ENCODE measurements at regions not wholly inside any gene's neighbourhood (a gene's known extent, or its start where the extent isn't known, plus 50 kb on each side); places are given as distances from the start of the nearest gene placed in this dataset.
"Not testable (repeated sequence)": the region's sequence is repeated elsewhere in the genome, so short reads cannot be mapped to it uniquely, and the experiment has no call there.

GRCh38 chr6:119491112-119491511, 141.6 kb upstream of the MAN1A1 start:
- not testable (repeated sequence) for DNase-seq (ENCODE audit: low read depth)

DNA sequence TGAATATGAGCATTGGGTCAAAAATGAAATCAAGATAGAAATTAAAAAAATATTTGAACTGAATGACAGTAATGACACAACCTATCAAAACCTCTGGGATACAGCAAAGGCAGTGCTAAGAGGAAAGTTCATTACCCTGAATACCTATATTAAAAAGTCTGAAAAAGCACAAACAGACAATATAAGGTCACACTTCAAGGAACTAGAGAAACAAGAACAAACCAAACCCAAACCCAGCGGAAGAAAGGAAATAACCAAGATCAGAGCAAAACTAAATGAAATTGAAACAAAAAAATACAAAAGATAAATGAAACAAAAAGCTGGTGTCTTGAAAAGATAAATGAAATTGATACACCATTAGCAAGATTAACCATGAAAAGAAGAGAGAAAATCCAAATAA, 140.5 kb upstream of the MAN1A1 start:
- not testable (repeated sequence) for DNase-seq (ENCODE audit: low read depth)

GRCh38 chr6:119484598-119484997, 135.0 kb upstream of the MAN1A1 start:
- peak; percentile 60 for DNase-seq (ENCODE audit: low read depth)

GRCh38 chr6:119483908-119484307, 134.3 kb upstream of the MAN1A1 start:
- DNase-seq (ENCODE audit: low read depth): no peak

DNA sequence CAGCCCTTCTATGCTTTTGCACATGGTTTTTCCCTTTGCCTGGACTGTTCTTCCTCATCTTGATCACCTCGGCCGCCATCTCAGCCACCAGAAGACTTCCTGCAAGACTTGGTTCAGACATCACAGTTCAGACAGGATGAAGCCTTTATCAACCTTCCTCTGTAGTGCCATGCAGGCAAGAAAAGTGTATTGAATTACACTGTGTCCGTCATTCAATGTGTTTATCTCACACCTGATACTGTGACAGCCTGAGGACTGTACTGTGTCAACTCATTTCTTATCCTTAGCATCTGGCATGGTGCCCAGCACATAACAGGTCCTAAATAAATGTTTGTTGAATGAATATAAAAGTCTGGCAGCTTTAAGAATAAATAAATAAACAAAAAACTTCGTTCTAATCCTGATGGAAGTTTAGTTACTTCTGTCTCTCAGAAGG, 133.3 kb upstream of the MAN1A1 start:
- no peak for DNase-seq (ENCODE audit: low read depth)

- peak; percentile 10 for DNase-seq (ENCODE audit: low read depth)
These were observed 132.4 kb upstream of the MAN1A1 start for GRCh38 chr6:119481976-119482375.

GRCh38 chr6:119480961-119481497, 131.5 kb upstream of the MAN1A1 start:
- DNase-seq (ENCODE audit: low read depth): no peak

GRCh38 chr6:119479860-119480655, 130.5 kb upstream of the MAN1A1 start:
- peak; percentile 63 for DNase-seq (ENCODE audit: low read depth)

DNA sequence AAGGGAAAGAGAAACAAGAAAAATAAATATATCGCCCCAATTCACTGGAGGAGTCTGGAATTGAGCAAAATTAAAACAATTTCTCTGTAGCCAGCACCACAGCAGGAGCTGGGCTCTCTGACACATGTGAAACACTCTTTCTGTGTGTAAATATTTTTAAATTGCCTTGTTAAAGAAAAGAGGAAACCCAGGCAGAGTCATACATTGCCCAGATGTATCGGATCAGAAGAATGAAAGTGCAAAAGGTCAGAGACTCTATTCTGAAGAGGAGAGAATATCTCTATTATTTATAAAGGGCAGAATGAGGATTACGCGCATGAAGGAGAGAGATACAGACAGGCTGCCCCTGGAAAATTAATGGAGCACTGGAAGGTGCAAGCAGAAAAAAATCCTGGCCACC, 127.0 kb upstream of the MAN1A1 start:
- no peak for DNase-seq (ENCODE audit: low read depth)

GRCh38 chr6:119476024-119476423, 126.5 kb upstream of the MAN1A1 start:
- no peak for DNase-seq (ENCODE audit: low read depth)

DNA sequence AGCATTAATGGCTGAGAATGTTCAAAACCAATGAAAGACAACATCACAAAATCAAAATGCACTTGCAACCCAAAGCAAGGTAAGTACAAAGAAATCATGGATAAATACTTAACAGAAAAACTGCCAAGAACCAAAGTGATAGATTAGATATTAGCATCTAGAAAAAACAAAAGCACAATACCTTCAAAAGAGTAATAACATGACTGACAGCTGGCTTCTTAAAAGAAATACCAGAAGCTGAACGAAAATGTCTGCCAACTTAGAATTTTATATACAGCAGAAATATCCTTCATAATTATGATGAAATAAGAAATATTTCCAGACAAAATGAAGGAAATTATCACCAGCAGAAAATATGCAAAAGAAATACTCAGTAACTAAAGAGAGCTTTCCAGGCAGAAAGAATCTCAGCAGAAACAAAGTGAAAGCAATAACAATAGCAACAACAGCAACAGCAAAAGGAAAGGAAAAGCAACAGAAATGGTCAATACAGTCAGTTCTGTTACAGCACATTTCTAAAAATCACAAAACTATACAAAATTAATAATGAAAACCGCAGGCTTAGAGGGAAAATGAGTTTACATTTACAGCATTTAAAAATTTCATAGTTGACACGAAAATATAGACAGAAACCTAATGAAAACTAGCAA, 121.5 kb upstream of the MAN1A1 start:
- no peak for DNase-seq (ENCODE audit: low read depth)

DNA sequence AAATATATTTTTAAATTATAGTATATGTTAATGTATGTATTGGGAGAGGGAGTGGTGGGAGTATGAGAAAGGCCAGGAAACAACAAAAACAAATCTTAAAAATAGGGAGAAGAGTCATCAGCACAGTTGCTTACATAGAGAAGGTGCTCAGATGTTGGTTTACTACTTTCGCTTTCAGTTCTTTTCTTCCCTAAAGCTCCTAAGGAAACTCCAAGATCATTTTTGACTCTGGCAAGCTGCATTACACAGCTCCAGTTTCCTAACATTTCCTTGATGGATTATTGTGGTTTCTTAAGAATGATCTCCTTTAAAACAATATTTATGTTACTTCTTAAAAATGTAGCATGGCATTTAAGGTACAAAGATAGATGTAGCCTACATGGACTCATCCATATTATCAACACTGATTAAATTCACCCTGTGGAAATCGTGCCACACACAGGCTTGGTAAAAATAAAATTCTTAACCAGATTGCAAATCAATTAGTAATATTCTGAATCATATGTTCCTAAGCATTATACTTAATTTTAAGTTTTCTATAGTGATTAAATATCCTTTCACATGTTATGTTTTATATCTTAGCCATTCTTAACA, 118.0 kb upstream of the MAN1A1 start:
- DNase-seq (ENCODE audit: low read depth): peak; percentile 45

GRCh38 chr6:119466226-119466625, 116.7 kb upstream of the MAN1A1 start:
- DNase-seq (ENCODE audit: low read depth): no peak

DNA sequence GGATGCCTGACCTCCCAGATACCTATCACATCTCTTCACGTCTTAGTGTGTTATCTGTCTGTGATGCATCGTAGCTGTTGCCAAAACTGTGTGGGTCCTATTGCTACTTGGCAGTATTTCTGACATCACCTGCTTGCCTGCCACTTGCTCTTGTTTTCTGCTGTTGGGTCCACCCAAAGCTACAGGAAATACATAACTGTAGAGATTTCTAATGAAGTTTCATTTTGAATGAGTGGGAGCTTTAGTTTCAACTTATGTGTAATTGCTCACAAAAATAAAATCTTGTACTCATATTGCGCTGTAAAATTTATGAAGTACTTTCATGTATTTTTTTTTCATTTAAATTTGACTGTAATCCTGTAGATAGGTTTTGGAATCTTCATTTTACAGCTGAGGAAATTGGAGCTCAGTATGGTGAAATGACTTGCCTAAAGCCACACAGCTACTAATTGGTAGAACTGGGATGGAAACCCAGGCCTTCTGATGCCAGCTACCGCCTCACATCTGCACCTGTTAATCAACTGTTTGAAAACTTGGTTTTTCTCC, 113.6 kb upstream of the MAN1A1 start:
- DNase-seq (ENCODE audit: low read depth): no peak

DNA sequence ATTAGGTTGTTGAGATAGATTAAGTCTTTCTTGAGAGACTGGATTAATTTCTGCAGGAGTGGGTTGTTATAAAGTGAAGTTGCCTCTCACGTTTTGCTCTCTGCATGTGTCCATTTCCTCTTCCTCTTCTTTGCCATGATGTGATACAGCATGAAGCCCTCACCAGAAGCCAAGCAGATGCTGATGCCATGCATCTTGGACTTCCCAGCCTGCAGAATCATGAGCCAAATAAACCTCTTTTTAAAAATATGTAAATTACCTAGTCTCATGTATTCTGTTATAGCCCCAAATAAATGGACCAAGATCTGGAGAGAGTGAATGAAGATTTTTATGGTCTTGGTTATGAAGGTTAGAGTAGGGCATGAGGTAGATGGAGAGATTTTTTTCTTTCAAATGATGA, 111.6 kb upstream of the MAN1A1 start:
- DNase-seq (ENCODE audit: low read depth): no peak

GRCh38 chr6:119459207-119459974, 109.8 kb upstream of the MAN1A1 start:
- DNase-seq (ENCODE audit: low read depth): no peak

DNA sequence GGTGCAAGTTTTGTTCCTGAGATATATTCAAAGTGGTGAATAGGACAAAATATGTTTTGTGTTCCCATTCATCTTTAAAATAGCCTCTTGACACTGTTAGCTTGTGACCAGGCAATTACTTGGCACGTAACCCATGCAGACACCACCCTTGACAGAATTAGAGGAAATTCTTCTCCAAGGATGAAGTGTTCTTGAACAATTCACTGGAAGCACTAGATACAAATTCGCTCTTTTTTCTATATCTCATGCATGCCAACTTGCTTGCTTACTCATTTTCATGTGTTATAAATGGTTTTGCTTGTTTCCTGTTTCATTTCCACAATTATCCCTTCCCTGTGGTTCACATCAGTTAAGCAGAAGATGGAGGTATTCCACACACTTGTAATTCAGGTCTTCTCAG, 105.2 kb upstream of the MAN1A1 start:
- DNase-seq (ENCODE audit: low read depth): no peak

GRCh38 chr6:119453242-119454200, 104.0 kb upstream of the MAN1A1 start:
- no peak for DNase-seq (ENCODE audit: low read depth)

DNA sequence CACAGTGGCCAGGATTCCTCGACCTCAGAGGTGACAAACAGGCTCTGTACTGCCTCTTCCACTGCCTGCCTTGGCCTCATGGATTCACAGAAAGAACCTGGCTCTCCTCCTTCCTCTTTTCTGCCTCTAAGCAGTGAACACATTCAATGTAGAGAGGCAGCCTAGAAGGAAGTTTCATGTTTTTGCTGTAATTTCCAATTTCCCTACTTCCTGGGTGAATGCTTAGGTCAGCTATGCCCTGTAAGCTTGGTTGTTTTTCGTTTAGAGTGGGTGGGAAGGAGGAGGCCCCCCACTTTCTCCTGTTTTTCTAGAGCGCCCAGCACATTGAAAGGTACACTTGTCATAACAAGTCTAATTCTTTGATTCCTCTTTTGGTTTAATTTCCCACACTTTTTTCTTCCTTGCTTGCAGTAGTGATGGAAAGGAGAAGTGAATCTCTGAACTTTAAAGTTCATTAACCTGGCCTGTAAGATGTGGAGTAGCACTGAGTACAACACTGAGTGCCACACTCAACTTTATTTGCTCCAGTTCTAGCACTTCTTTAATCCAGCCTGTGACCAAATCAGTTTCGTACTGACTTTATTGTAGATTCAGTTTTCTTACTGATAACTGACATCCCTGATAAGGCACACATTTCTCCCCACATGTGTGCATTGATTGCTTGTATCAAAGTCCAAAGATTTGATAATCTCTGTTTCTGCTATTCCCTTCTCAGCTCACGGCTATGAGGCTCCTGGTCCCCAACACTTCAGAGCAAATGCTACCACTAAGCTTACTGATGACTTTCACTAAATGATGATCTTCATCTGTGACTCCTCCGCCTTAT, 100.0 kb upstream of the MAN1A1 start:
- DNase-seq (ENCODE audit: low read depth): no peak

DNA sequence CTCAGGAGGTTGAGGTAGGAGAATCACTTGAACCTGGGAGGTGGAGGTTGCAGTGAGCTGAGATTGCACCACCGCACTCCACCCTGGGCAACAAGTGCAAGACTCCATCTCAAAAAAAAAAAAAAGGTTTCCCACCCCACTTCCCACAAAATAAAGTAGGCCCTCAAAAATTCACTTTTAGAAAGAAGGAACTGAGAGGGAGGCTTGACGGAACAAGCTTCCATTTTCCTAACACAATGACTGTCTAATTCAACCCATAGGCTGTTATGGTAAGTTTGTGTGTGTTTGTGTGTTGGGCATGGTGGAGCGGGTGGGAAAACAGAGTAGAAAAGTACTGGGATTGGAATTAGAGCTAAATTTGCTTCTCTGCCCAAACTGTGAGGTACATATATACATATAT, 98.4 kb upstream of the MAN1A1 start:
- no peak for DNase-seq (ENCODE audit: low read depth)

Measured in fibroblast of gingiva (primary cell).